ENCODE measurements at regions not wholly inside any gene's neighbourhood (a gene's known extent, or its start where the extent isn't known, plus 50 kb on each side); places are given as distances from the start of the nearest gene placed in this dataset.
"Not testable (repeated sequence)": the region's sequence is repeated elsewhere in the genome, so short reads cannot be mapped to it uniquely, and the experiment has no call there.

GRCh38 chr5:152608458-152608857, 203.4 kb upstream of the NMUR2 start:
- no peak for DNase-seq (ENCODE audit: low spot score)

GRCh38 chr5:152619756-152620155, 214.7 kb upstream of the NMUR2 start:
- no peak for DNase-seq (ENCODE audit: low spot score)

GRCh38 chr5:152622628-152623027, 217.5 kb upstream of the NMUR2 start:
- peak; percentile 27 for DNase-seq (ENCODE audit: low spot score)

GRCh38 chr5:152623951-152624350, 218.9 kb upstream of the NMUR2 start:
- no peak for DNase-seq (ENCODE audit: low spot score)

GRCh38 chr5:152625696-152626095, 220.6 kb upstream of the NMUR2 start:
- no peak for DNase-seq (ENCODE audit: low spot score)

GRCh38 chr5:152631221-152631620, 226.1 kb upstream of the NMUR2 start:
- no peak for DNase-seq (ENCODE audit: low spot score)

- DNase-seq (ENCODE audit: low spot score) = no peak
Measured at GRCh38 chr5:152632360-152632759, 227.3 kb upstream of the NMUR2 start.

- DNase-seq (ENCODE audit: low spot score) = peak; percentile 69
Measured at GRCh38 chr5:152634586-152634985, 229.5 kb upstream of the NMUR2 start.

- no peak for DNase-seq (ENCODE audit: low spot score)
Measured at GRCh38 chr5:152638996-152639552, 234.0 kb upstream of the NMUR2 start.

GRCh38 chr5:152641970-152642805, 237.1 kb upstream of the NMUR2 start:
- DNase-seq (ENCODE audit: low spot score) = no peak

GRCh38 chr5:152642880-152643279, 237.8 kb upstream of the NMUR2 start:
- no peak for DNase-seq (ENCODE audit: low spot score)

GRCh38 chr5:152644029-152644728, 239.1 kb upstream of the NMUR2 start:
- no peak for DNase-seq (ENCODE audit: low spot score)

- DNase-seq (ENCODE audit: low spot score) = no peak
Measured at GRCh38 chr5:152649609-152650008, 244.5 kb upstream of the NMUR2 start.

- DNase-seq (ENCODE audit: low spot score) = no peak
Measured at GRCh38 chr5:152650413-152650812, 245.3 kb upstream of the NMUR2 start.

GRCh38 chr5:152659470-152659869, 254.4 kb upstream of the NMUR2 start:
- not testable (repeated sequence) for DNase-seq (ENCODE audit: low spot score)

- no peak for DNase-seq (ENCODE audit: low spot score)
Measured at GRCh38 chr5:152673601-152674000, 268.5 kb upstream of the NMUR2 start.

GRCh38 chr5:152674403-152674802, 269.3 kb upstream of the NMUR2 start:
- DNase-seq (ENCODE audit: low spot score) = no peak

GRCh38 chr5:152676196-152676595, 271.1 kb upstream of the NMUR2 start:
- DNase-seq (ENCODE audit: low spot score) = no peak

- DNase-seq (ENCODE audit: low spot score) = no peak
Measured at GRCh38 chr5:152683205-152683604, 278.1 kb upstream of the NMUR2 start.

- no peak for DNase-seq (ENCODE audit: low spot score)
Measured at GRCh38 chr5:152686931-152687330, 281.9 kb upstream of the NMUR2 start.

- peak; percentile 72 for DNase-seq (ENCODE audit: low spot score)
Measured at GRCh38 chr5:152688561-152689249, 283.6 kb upstream of the NMUR2 start.

GRCh38 chr5:152689250-152689711, 284.2 kb upstream of the NMUR2 start:
- no peak for DNase-seq (ENCODE audit: low spot score)

All from Ammon's horn (tissue), 1 donor.